ENCODE measurements at regions not wholly inside any gene's neighbourhood (a gene's known extent, or its start where the extent isn't known, plus 50 kb on each side); places are given as distances from the start of the nearest gene placed in this dataset.

DNA sequence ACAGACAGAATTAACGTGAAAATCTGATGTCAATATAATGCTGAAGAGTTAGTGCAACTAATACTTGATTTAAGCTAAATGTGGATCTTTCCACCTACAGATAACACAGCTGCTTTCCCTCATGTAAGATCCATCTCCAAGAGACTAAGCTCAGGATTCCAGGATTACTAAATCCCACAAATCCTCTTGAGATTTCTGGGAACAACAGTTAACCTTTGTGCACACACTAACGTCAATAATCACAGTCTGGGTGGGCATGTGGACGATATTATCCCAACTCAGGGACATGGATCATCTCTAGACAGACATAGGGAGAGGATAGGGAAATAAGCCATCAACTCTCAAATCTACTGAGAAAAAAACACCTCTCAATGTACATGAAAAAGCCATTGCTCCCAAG, 432.6 kb downstream of the SATB2 start:
- no peak for DNase-seq (ENCODE audit: low read depth)

GRCh38 chr2:199024224-199024623, 433.5 kb downstream of the SATB2 start:
- DNase-seq (ENCODE audit: low read depth): no peak

- no peak for DNase-seq (ENCODE audit: low read depth)
These were observed 437.7 kb downstream of the SATB2 start for GRCh38 chr2:199019898-199020507.

DNA sequence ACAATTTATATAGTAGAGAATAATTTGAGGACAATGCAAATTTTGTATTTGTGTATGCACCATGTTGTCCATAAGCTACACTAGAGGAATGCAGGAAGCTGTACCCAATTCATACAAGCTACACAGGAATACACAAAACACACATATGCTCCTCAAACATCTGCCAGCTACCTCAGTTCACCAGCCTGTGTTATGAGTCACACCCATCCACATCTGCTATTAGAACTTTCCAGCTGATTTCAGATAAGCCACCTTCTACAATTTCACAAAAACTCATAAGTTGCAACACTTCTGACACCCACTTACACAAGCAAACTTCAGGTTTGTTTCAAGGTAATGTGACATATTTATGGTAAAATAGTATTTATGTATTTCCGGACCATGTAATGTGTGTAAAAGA, 438.9 kb downstream of the SATB2 start:
- DNase-seq (ENCODE audit: low read depth): no peak

DNA sequence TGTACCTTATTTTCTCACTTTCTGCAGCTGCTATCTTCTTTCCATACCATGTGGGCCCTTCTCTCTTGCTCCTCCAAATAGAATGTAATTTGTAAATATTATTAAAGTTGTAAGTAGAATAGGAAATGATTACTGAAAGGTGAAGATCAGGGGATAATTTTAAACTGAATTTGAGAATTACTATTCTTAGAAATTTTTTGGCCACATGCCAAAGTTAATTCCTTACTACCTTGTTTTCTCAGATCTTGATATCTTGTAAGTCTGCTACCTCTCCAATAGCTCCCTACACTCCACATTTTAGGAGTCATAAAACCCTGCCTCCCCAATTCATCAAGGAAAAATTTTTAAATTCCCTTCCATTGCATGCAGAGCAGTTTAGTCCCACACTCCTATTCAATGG, 442.7 kb downstream of the SATB2 start:
- no peak for DNase-seq (ENCODE audit: low read depth)

GRCh38 chr2:199014226-199014625, 443.5 kb downstream of the SATB2 start:
- DNase-seq (ENCODE audit: low read depth): no peak

DNA sequence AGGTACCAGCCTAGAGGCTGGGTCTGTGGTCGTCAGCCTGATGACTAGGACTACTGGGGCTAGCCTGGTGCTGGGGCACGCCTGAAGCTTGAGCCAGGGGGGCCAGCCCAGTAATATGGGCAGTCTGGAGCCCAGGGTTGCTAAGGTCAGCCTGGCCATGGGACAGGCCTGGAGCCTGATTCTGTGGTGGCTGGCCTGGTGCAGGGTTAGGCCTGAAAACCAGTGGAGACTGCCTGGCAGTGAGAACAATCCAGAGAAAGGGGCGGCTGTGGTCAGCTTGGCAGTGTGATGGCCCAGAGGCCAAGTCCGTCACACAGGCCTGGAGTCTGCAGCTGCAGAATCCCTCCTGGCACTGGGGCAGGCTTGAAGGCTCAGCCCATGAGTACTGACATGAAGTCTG, 445.8 kb downstream of the SATB2 start:
- no peak for DNase-seq (ENCODE audit: low read depth)

GRCh38 chr2:198994678-198995077, 463.1 kb downstream of the SATB2 start:
- no peak for DNase-seq (ENCODE audit: low read depth)

GRCh38 chr2:198991431-198991830, 466.3 kb downstream of the SATB2 start:
- no peak for DNase-seq (ENCODE audit: low read depth)

DNA sequence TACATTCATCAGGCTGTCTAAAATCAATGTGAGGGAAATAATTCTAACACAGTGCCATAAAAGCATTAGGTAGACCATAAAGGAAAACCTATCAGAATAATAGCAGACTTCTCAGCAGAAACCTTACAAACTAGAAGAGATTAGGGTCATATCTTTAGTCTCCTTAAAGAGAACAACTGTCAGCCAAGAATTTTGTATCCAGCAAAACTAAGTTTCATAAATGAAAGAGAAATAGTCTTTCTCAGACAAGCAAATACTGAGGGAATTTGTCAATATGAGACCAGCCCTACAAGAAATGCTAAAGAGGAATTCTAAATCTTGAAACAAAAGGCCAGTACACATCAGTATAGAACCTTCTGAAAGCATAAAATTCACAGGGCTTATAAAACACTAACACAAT, 482.0 kb downstream of the SATB2 start:
- no peak for DNase-seq (ENCODE audit: low read depth)

DNA sequence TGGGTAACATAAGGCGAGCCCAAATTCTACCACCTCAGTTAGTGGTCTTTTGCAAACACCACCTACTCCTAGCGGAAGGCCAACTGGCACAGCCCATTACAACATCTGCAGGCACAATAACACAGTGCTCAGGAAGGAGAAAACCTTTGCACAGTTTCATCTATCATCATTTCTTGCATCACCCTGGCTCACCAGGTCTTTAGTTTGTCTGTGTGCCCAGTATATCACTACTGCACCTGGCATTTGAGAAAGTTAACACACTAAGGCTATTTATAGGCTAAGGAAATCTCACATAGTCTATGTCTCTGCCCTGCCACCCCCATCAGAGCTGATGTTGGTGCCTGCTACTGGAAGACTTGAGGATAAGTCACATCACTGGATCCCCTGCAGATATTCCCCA, 484.0 kb downstream of the SATB2 start:
- DNase-seq (ENCODE audit: low read depth): no peak

GRCh38 chr2:198973181-198973580, 484.6 kb downstream of the SATB2 start:
- DNase-seq (ENCODE audit: low read depth): no peak

- no peak for DNase-seq (ENCODE audit: low read depth)
These were observed 489.2 kb downstream of the SATB2 start for GRCh38 chr2:198968545-198968944.

DNA sequence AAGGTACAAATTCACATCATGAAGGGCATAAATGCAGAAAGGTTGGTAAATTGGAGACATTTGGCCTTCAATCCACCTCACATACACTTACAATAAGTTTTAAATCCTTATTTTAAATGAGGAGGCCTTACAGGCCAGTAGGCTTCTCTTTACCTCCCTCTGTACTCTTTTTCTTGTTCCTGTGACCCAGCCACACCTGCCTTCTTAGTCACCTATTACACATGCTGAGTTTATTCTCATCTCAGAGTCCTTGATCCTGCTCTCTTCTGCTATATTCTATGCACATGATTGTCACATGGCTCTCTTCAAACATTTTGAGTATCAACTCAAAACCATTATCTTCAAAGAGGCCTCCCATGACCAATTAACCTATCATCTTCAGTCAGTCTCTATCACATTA, 491.5 kb downstream of the SATB2 start:
- no peak for DNase-seq (ENCODE audit: low read depth)

DNA sequence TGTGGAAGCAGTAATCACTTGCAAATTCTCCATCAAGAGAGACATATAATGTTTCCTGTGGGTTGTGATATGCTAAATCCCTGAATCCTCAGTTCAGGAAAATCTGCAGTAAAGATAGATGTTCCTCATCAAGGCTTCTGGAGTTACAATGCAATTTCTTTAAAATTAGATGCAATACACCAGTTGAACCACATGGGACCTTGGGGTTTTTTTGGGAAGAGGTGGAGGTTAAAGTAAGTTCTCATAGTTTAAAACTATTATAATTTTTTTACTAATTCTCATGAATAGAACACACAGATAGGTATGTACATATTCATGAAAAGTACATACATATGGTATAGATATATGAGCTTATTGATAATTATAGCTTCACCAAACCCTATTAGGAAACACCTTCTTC, 496.2 kb downstream of the SATB2 start:
- DNase-seq (ENCODE audit: low read depth): no peak

- no peak for DNase-seq (ENCODE audit: low read depth)
These were observed 500.6 kb downstream of the SATB2 start for GRCh38 chr2:198957181-198957580.

DNA sequence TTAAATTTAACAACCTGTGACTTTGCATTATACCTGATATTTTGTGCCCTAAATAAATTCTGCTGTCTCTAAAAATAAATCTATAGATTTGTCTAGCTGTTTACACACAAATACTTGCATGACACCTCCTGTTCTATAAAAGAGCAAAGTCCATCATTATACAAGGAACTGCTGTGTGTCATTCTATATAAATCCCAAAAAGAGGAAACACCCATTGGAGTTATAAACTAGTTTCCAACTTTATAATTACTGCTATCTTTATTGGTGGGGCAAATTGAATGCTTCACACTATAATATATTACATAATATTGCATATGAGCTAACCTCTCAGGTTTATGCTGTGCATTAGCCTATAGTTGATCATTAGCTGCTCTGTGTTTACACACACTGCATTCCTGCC, 504.4 kb downstream of the SATB2 start:
- DNase-seq (ENCODE audit: low read depth): no peak

- no peak for DNase-seq (ENCODE audit: low read depth)
These were observed 506.9 kb downstream of the SATB2 start for GRCh38 chr2:198950803-198951202.

DNA sequence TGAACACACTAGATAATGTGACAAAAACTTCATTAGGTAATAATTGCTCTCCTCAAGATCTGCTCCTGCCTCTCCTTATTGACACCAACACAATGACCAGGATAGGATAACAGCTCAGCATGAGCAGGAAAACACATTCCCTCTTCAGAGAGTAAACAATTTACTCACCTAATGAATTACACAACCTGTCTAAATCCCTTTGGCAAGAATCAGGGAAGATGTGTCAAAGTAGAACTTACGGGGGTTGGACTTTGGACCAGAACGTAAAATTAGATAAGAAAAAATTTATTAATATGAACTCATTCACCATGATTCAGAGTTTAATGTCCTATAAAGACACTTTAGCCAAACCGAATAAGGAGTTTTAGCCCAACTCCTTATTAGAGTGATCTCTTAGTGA, 512.2 kb downstream of the SATB2 start:
- DNase-seq (ENCODE audit: low read depth): no peak

DNA sequence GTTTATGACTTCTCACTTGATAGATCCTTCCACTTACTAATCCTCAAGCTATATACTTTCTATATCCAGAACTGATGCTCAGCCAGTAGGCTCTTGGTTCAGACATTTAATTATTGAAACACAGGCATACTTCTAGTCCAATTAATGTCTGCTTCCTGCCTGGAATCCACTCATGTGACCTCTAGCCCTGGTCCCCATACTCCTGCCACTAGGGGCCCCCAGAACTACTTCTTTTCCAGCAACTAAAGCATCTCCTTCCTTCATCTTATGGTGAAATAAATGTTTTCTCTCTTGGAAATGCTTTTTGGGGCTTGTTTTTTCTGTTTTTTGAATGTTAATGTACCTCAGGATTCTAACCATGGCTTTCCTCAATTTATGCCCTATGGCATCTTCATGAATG, 527.6 kb downstream of the SATB2 start:
- no peak for DNase-seq (ENCODE audit: low read depth)

DNA sequence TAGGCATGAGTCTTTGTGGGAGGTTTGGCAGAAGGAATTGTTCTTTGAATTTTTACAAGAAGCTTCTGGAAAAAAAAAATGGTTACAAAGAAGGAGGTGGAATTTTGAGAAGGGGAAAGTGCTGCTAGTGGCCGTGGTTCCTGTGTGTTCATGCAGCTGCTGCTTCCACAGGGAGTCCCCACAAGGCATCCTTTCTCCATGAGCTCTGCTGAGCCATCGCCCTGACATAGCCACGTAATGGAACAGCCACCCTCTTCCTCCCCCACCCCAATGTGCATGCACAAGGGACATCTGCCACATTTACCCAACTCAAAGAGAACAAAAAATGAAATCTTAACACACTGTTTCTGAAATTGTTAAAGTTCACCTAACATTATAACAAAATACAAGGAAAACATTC, 529.7 kb downstream of the SATB2 start:
- no peak for DNase-seq (ENCODE audit: low read depth)

DNA sequence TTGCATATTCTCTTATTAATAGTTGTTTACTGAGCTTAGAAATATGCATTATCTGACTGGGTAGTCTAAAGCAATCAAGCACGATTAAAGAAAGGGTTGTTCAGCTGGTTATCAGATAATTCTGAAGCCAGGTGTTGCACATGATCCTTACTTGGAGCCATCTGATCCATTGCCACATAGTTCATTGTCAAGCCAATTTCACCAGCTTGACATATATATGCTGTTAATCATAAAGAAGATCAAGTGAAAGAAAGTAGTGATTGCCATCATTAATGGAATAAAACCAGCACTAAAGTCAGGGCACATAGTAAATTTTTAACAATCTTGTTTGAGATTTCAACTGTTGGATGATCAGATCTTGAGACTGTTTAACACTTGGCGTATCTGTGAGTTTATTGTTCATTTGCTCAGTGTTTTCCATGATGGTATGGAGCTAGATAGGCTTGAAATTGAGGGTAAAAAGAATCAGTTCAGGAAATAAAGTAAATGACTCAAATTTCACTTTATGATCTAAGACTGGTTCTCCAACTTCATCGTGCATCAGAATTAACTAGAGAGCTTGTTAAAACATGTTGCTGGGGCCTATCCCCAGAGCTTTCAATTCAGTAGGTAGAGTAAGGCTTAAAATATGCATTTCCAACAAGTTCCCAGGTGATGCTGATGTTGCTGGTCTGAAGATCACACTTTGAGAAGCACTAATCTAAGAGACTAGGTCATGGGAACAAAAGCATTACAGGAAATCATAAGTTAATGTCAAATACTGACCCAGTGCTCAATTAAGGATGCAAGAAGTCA, 539.6 kb downstream of the SATB2 start:
- no peak for DNase-seq (ENCODE audit: low read depth)

DNA sequence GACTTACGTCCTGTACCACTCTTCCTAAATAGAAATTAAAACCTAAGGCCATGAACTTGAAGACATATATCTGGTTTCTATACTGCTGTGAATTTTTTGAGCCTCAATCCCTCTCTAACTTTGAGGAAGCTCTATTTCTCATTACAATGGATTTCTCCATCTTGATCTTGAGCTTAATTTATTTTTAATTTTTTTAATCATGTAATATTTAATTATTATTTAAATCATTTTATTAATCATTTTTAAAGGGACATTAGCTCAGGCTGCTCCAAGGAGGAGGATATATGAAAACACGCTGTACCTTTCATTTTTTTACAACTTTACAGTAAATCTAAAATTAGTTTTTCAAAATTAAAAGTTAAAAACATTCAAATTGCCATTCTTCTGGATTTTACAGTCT, 540.5 kb downstream of the SATB2 start:
- DNase-seq (ENCODE audit: low read depth): no peak

- no peak for DNase-seq (ENCODE audit: low read depth)
These were observed 541.1 kb downstream of the SATB2 start for GRCh38 chr2:198916548-198917080.

Measured in activated T-cell treated with anti-CD3 and anti-CD28 coated beads for 24 hours (primary cell).